HG02763 (cell line): ENCODE measurements at regions not wholly inside any gene's neighbourhood (a gene's known extent, or its start where the extent isn't known, plus 50 kb on each side); places are given as distances from the start of the nearest gene placed in this dataset.

Source experiments
- ATAC-seq: cut with Tn5 transposase; IDR thresholded peaks from one replicate; pipeline ENCODE4 v1.9.1; 2021; ENCODE audit warnings: mild to moderate bottlenecking, moderate library complexity; ENCODE audit not compliant: unreplicated experiment

DNA sequence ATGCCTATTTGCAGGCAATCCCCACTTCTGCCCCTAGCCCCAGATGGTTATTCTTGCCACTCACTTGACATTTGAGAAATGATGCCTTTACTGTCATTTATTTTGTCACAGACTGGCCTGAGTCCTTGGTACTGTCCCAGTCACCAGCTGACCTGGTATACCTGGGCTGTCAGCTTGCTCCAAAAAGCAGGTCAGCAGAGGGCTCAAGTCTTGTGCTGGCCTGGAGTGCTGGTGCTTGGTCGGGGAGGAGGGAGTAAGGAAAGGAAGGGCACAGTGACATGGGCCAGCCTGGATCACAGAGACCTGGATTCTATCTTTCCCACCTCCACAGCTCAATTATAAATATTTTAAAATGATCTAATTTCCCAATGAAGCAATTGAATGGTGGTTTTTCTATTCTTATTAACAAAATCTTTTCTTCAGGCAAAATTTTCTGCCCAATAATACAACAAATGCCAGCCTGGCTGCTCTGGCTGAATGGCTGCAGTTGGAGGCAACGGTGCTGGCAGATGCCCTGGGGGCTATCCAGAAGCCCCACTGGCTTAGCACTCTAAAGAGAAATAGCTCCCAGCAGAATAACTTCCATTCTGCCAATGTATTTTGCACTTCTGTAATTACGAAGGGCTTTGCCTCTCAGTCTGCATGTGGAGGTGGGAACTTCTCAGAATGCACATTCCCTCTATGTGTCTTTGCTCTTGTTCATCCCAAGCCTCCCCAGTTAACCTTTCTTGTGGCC lies 160.6 kb downstream of the GADD45G start:
- no peak for ATAC-seq

GRCh38 chr9:89766991-89767390 lies 162.2 kb downstream of the GADD45G start:
- no peak for ATAC-seq

DNA sequence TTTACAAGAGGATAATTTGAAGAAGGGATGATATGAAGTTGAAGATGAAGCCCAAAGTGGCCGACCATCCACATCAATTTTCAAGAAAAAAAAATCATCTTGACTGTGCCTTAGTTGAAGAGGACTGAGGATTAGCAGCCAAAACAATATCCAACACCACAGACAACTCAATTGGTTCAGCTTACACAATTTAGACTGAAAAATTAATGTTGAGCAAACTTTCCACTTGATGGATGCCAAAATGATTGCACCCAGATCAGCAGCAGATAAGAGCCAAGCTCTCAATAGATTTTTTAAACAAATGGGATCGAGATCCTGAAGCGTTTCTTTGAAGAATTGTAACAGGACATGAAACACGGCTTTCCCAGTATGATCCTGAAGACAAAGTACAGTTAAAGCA lies 163.2 kb downstream of the GADD45G start:
- no peak for ATAC-seq

- ATAC-seq, result no peak
These were observed 163.8 kb downstream of the GADD45G start for GRCh38 chr9:89768650-89769071.

DNA sequence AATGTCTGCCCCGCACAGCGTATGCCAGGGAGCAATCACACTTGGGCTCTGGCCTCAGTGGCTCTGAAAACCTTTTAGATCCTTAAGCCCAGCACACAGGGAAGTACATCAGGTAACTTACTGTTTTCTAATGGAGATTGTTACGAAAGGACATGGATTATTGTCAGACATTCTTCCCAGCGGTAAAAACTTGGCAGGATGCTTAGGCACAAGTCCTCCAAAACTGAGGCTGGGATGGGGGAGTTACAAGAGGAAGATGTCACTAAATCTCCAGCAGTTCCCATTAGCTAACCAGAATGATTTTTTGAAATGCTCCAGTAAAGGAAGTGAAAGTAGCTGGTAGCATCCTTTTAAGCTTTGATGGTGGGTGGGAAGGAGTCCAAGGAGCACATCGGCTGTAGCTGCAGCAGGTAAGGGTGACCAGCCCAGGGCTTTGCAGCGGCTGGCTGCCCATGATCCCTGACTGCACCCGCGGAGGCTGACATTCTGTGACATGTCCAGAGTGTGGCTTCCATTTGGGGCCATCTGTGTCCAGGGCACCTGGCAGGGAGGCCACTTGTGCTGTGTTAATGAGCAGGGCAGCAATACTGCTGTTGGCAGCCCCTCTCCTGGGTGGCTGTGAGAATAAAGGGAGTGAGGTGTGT lies 165.8 kb downstream of the GADD45G start:
- ATAC-seq, result no peak

DNA sequence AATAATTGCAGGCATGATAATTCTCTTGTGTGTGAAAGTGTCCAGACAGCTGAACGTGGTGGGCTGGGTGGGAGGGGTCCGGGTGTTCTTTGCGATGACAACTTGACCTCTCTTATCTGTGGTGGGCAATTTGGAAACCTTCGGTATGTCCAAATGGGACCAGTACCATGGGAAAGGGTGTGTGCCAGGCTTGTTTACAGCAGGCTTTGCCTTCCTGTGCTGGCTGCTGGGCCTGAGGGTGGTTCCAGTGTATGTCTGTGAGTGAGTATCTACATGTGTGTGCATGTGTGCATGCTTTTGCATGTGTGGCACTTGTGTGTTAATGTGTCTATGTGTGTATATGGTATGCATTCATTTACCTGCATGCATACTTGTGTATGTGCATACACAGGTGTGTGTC lies 166.4 kb downstream of the GADD45G start:
- no peak for ATAC-seq

DNA sequence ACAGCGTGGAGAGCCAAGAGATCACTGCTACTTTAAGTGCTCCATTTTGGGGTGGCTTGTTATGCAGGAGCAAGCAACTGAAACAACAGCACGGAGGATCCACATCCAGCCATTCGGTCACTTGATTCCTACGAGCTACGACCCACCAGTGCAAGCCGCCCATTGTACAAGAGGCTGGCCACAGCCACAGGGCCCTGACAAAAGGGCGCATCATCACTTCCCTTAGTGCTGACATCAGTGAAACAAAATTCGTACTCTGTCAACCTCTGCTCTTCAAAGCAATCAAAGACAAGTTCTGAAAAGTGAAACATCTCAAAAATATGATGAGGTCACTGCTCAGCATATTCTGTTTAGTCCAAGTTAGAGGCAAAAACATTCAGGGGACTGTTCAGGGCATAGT lies 168.4 kb downstream of the GADD45G start:
- ATAC-seq, result no peak

DNA sequence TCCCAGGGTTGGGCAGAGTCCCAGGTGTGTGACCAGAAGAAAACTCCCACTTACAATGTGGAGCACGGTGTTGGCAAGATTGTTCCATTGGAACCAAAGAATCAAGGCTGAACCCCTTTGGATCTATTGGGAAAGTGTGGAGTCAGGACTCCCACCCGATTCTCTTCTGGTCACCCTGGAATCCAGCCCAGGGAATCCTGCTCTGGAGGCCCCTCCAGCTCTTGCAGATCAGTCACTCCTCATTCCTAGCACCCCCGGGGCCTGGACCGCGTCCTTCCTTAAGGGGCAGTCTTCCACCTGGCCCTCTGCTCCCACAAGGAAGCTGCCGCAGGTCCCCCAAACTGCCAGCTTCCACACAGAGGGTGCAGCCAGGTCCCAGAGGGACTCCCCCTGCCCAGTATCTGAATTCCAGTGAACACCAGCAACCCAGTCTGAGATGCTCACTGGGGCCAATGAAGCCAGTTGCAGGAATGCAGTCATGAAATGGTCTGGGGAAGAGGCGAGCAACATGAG lies 170.1 kb downstream of the GADD45G start:
- no peak for ATAC-seq

DNA sequence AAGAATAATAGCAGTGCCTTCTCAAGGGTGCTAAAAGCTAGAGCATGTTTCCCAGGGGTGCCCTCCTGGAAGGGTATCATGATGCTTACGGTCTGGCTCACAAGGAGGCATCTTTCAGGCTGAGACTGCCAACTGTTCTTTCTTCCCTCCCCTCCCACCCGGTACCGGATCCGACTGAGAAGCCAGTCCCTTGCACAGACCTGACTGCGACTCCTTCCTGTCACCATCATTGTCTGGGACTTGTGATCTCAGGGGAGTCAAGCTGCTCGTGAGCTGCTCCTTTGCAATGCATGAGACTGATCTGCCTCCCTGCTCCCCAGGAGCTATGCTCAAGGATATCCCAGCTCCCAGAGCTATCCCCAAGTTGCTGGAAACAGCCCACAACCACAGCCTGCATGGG lies 170.8 kb downstream of the GADD45G start:
- ATAC-seq, result no peak

DNA sequence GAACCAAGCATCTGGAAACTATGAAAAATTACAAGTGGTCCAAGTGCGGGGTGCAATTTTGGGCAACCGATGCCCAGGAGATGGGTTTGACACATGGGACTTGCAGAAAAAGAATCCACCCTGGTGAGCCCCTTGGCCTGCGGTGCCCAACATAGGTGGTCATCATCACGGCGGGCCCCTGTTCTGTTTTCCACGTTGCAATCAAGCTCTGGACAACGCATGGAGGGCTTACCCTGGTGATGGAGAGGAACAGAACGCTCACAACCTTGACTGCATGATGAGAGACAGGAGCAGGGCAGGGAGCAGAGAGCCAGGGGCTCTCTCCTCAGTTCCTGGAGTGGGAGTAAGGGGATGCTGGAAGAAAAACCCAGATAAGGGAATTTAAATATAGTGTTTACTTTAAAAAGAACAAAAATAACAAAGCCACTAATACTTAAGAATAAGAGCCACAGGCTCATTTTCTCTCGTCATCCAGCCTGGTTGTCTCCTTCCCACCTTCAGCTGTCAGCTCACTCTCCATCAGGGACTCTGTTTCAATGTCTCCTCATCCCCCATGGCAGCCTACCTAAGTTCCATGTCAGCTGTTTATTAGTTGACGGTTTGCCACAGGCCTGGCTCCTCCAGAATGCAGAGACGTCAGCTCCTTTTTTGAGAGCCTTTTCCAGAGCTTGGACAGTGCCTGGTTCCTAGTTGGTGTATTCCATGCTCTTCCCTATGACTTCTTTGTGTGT lies 172.1 kb downstream of the GADD45G start:
- ATAC-seq, result no peak

DNA sequence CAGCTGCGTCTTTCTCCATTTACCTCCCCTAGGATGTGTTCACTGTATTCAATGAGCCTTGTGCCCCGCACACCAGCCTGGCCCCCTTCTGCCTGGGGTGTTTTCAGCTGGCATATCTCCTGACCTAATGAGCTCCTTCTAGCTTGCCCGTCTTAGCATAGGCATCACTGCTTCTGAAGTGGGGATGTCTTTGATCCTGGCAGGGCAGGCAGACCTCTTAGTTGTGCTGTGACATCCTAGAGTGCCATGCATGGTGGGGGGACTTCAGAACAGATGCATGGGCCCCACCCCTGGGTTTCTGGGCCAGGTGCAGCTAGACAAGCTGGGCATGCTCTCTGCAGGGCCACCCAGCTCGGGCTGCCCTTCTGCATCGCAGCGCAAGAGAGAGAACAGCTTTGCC lies 172.7 kb downstream of the GADD45G start:
- no peak for ATAC-seq

DNA sequence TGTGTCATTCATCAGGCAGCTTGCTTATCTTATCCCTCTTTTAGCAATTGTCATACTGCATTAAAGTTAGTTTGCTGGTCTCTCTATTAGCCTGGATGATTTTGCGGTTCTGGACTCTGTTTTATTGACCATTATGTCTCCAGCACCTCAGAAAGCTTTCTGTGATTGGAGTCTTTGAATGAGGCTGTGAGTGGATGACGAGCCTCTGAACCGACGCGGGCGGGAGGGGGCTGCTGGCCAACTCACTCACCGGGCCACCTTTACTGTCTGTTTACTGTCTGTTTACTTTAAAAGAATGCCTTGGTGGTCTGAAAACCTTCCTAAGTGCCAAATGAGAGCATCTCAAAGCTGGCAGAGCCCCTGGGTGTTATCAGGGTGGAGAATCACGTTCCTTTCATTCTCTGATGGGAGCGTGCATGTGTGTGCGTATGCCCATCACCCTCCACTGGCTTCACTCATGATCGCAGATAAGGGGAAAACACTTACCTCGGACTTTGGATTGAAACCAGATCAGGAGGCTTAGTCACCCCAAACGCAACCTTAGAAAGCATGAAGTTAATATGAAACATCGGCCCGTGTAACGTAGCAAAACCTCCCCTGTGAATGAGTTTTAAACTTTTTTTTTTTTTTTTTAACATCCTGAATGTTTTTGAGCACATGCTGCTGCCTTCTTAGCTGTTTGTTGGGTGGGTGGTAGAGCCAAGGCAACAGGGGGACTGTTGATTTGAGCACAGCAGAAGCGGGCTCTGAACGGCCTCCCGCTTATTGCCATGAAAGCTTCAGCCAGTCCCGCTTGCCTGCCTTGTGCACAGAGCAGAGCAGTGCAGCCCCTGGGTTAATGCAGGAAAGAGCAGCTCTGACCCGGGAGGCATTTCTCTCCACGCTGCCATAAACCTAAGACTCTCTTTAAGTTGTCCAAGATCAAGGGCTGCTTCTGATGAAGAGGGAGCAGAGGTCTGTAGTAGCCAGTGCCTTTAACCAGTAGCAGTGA lies 173.6 kb downstream of the GADD45G start:
- ATAC-seq, result no peak

- ATAC-seq, result no peak
These were observed 174.8 kb downstream of the GADD45G start for GRCh38 chr9:89779405-89780203.

DNA sequence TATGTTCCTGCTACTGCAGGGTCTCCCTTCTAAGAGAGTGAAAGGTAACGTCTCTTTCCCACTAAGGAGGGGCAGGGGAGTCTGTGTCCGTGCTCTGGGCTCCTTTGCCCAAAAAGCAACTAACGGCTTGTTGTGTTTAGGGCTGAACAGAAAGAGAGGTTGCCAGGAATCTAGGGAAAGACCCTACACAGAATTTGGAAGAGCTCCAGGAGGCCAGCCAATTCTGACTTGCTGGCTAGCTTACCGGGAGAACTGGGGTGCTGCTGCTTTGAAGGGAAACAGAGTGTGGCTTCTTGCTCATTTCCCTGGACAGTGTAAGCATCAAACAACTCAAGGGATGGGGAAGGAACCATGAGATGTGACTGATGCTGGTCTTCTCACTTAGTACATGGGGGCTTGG lies 176.1 kb downstream of the GADD45G start:
- no peak for ATAC-seq

DNA sequence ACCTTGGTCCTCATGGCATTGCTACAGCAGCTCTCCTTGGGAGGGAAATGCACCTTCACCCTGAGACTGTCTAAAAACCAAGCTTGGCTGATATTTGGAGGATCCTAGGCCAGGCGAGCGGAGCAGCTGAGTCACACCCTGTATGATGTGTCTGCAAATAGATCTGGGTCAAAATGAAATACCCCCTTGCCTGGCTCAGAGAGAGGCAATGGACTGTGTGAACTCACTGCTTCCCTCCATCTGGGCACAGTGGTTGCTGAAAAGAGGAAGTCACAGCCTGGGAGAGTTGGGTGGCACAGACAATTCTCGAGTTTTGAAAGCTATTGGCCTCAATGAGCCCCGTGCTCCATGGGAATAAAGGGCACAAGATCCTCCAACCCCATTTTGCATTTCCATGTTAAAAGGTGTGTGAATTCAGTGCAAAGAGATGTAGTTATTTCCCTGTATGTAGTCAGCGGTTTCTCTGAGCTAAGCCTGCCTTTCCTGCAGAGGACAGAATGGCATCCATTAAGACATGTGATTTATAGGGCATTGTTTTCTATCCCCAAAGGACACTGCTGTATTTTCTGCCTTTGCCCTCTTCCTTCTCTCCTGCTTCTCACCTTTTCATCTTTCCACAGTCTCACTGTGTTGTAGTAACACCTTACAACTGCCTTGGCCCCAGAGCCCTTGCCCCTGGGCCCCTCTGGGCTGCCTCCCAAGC lies 177.2 kb downstream of the GADD45G start:
- no peak for ATAC-seq

- ATAC-seq, result no peak
These were observed 181.8 kb downstream of the GADD45G start for GRCh38 chr9:89786655-89787054.

DNA sequence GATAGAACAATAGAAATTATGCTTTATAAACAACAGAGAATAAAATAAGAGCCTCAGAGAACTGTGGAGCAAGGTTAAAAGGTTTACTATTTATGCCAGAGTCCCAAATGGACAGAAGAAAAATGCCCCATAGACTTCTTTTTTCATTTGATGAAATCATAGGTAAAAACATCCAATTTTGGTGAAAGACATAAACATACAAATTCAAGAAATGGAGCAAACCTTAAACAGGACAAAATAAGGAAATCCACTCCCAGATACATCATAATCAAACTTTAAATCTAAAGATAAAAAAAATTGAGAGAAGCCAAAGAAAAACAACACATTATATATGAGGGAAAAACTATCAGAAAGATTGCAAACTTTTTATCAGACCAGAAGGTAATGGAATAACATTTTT lies 182.8 kb downstream of the GADD45G start:
- no peak for ATAC-seq

GRCh38 chr9:89788434-89788833 lies 183.6 kb downstream of the GADD45G start:
- ATAC-seq, result no peak

DNA sequence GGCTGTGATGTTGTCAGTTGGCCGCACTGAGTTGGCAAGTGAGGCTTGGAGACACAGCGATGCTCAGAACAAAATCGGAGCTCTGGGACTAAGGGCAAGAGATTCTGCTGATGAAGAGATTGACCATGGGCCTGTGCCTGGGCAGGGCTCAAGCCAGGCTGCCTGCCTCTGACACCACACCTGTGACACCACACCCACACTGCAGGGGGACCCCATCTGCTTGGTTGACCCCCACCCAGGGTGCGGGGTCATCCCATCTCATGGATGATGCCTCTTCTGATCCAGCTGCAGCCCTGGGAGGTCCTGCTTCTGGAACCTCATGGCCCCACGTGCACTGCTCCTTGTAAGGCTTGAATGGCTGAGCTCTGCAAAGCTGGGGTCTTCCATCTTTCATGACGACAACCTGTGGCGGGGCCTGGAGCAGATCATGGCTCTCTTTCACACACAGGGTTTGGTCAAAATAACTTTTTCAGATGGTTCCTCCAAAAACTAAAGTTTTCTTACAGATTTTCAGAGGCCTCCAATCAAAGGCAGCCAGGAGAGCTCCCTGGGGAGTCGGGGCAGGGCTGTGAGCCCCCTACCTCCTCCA lies 185.2 kb downstream of the GADD45G start:
- ATAC-seq, result no peak
